Mesothelial cell of epicardium (in vitro differentiated cells): ENCODE measurements at regions not wholly inside any gene's neighbourhood (a gene's known extent, or its start where the extent isn't known, plus 50 kb on each side); places are given as distances from the start of the nearest gene placed in this dataset.

ENCODE experiments used
- DNase-seq, 2 experiments: peaks; one replicate each; pipeline ENCODE4 v3.0.0; 2021; ENCODE audit warnings: low spot score in 2 of 2; ENCODE audit not compliant: unreplicated experiment in 2 of 2
- H3K27ac Mint-ChIP-seq: 2 replicates; pipeline ENCODE4 v1.8.0; 2021; ENCODE audit warnings: mixed read lengths
- H3K27me3 Mint-ChIP-seq: 2 replicates; pipeline ENCODE4 v1.8.0; 2021; ENCODE audit warnings: low read depth, mixed read lengths
- H3K36me3 Mint-ChIP-seq: 2 replicates; pipeline ENCODE4 v1.8.0; 2021; ENCODE audit warnings: mixed read lengths
- H3K4me1 Mint-ChIP-seq: 2 replicates; pipeline ENCODE4 v1.8.0; 2021; ENCODE audit warnings: mixed read lengths
- H3K4me3 Mint-ChIP-seq: 2 replicates; pipeline ENCODE4 v1.8.0; 2021; ENCODE audit warnings: mild to moderate bottlenecking, moderate library complexity, mixed read lengths
- H3K9me3 Mint-ChIP-seq: 2 replicates; pipeline ENCODE4 v1.8.0; 2021; ENCODE audit warnings: mixed read lengths
- CTCF ChIP-seq: fragments of 200-600 bp; sonication (generic); IDR thresholded peaks from one replicate; pipeline ENCODE4 v1.5.0; 2021; ENCODE audit warnings: antibody characterized with exemption; ENCODE audit not compliant: unreplicated experiment

DNA sequence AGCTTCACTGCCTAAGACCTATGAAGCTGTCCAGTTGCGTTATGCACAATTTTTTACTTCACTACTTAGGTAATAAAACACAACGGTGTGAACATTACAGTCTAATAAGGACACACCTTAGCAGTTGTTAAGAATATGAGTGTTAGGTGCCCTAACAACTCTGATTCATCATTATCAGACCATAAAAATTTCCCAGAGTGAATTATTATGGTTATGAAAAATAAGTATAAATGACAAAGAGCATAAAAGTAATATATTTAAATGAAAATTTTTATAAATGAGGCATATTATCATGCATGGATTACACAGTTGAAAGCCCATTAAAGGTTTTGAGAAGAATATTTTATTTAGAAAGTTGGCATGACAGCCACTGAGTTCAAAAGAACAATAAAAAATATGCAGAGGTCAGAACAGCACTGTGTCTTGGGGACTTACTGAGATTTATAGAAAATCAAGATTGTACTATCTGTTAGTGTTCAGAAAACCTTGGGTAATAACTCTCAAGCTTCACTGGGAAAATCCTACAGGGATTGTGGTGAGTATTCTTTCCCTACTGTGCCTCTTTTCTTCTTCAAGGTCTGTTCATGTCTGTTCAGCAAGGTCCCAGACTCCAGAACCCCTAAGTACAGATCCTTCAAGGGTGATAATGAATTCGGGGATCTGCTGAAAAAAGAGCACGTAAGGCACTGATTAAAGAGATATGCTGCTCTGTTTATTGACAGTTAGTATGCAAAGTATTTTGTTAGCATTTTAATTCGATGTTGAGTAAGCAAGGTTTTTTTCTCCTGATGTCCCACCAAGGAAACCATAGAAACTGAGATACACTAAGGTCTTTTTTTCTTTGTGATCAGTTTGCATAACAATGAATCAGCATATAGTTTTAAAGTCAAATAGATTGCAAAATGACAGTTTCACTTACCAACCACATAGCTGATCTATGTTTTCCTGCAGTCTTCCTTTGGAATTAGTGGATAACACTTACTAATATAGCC is 250.0 kb downstream of the DSEL start:
- H3K27ac Mint-ChIP-seq, result no peak overlapping the region
- TF ChIP-seq CTCF, result no peak
- no peaks in the 10 kb centered on the region for H3K27me3 Mint-ChIP-seq
- DNase-seq, result no peak
- H3K4me1 Mint-ChIP-seq, result peaks cover 6% of the 10 kb centered on the region
- H3K4me3 Mint-ChIP-seq, result no peak overlapping the region
- H3K9me3 Mint-ChIP-seq, result no peaks in the 10 kb centered on the region
- no peaks in the 10 kb centered on the region for H3K36me3 Mint-ChIP-seq

- Mint-ChIP-seq H3K4me1 (peaks cover 6% of the 10 kb centered on the region), H3K9me3 (no peaks in the 10 kb centered on the region), H3K4me3 (no peak overlapping the region), H3K27ac (no peak overlapping the region), H3K36me3 (no peaks in the 10 kb centered on the region), H3K27me3 (no peaks in the 10 kb centered on the region)
- no peak for DNase-seq
- TF ChIP-seq CTCF, result no peak
These were observed 250.9 kb downstream of the DSEL start for GRCh38 chr18:67265464-67266245.

GRCh38 chr18:67261931-67262552 is 254.5 kb downstream of the DSEL start:
- TF ChIP-seq CTCF, result no peak
- Mint-ChIP-seq H3K27me3 (no peaks in the 10 kb centered on the region), H3K36me3 (no peaks in the 10 kb centered on the region), H3K4me1 (peaks cover 6% of the 10 kb centered on the region), H3K9me3 (no peaks in the 10 kb centered on the region), H3K27ac (no peak overlapping the region), H3K4me3 (no peak overlapping the region)
- no peak for DNase-seq

DNA sequence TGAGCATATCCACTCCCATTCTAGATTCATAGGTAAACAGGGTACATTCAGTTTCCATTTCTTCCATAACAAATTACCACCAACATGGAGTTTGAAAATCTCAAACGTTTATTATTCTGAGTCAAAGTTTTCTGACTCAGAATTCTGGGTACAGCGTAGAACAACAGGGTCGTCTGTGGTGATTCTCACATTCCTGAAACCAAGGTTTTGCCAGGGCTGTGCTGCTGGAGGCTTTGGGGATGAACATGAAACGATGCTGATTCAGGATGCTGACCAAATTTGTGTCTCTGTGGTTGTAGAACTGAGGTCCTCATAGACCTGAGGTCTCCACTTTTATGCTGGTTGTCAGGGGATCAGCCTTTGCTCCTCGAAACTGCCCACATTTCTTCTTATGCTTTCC is 255.7 kb downstream of the DSEL start:
- H3K9me3 Mint-ChIP-seq, result no peaks in the 10 kb centered on the region
- TF ChIP-seq CTCF, result no peak
- no peak for DNase-seq
- no peak overlapping the region for H3K27ac Mint-ChIP-seq
- no peak overlapping the region for H3K4me3 Mint-ChIP-seq
- H3K36me3 Mint-ChIP-seq, result no peaks in the 10 kb centered on the region
- no peaks in the 10 kb centered on the region for H3K27me3 Mint-ChIP-seq
- H3K4me1 Mint-ChIP-seq, result peaks cover 4% of the 10 kb centered on the region

DNA sequence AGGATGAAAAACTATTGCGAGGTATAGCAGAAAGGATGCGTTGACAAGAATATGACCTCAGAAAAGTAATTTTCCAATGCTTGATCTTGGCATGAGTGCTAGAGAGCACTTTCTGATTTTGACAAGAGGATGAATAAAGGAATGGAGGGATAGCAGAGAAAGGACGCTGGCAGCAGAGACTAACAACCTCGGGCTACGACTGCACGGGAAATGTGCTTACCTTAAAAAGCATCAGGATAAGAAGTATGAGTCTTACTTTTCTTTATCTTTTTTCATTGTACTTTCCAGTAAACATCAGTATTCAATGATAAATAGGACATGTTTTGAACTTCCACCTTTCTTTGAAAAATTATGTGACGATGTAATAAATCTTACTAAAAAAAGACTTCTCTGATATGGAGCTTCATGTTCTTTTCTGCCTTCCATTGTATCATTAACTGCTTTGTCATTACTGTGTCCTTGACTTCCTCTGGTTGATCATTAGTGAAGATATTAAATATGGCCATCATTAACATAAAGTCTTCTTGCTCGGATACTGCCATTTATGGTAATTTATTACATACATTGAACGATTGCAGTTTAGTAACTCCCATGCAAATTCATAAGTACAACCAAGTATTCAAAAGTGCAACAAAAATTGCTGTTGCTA is 265.6 kb downstream of the DSEL start:
- TF ChIP-seq CTCF, result no peak
- no peaks in the 10 kb centered on the region for H3K27me3 Mint-ChIP-seq
- H3K4me3 Mint-ChIP-seq, result no peak overlapping the region
- H3K4me1 Mint-ChIP-seq, result peaks cover 4% of the 10 kb centered on the region
- H3K36me3 Mint-ChIP-seq, result no peaks in the 10 kb centered on the region
- peaks cover 4% of the 10 kb centered on the region for H3K9me3 Mint-ChIP-seq
- H3K27ac Mint-ChIP-seq, result no peak overlapping the region
- no peak for DNase-seq
